GM21528 (cell line): ENCODE measurements at regions not wholly inside any gene's neighbourhood (a gene's known extent, or its start where the extent isn't known, plus 50 kb on each side); places are given as distances from the start of the nearest gene placed in this dataset.
"Not testable (repeated sequence)": the region's sequence is repeated elsewhere in the genome, so short reads cannot be mapped to it uniquely, and the experiment has no call there.

Source experiments
- ATAC-seq: cut with Tn5 transposase; IDR thresholded peaks from one replicate; pipeline ENCODE4 v1.9.1; 2021; ENCODE audit warnings: mild to moderate bottlenecking, moderate library complexity; ENCODE audit not compliant: unreplicated experiment, low FRiP score

GRCh38 chr2:56590611-56591010 lies 406.8 kb downstream of the CCDC85A start:
- ATAC-seq, result no peak

DNA sequence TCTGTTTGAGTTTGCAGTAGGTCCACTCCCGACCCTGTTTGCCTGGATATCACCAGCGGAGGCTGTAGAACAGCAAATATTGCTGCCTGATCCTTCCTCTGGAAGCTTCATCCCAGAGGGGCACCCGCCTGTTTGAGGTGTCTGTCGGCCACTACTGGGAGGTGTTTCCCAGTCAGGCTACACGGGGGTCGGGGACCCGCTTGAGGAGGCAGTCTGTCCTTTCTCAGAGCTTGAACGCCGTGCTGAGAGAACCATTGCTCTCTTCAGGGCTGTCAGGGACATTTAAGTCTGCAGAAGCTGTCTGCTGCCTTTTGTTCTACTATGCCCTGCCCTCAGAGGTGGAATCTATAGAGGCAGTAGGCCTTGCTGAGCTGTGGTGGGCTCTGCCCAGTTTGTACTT lies 422.3 kb downstream of the CCDC85A start:
- not testable (repeated sequence) for ATAC-seq

- ATAC-seq, result no peak
These were observed 429.5 kb downstream of the CCDC85A start for GRCh38 chr2:56613254-56613653.

DNA sequence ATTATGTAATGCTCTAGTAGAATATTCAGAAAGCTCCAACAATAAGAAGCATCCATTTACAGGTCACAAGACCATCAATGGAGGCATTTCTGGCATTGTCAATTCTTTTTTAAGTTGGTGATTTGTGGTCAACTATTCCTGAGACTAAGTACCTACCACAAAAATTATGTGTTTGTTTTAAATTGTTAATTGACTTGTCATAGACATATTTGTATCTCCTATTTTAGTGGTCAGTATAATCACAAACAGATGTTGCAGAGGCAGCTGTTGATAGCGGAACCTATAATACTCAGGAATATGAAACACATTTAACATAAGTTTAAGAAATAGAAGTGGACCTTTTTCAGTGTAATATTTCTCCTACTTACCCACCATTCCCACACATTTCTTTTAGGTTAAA lies 430.1 kb downstream of the CCDC85A start:
- ATAC-seq, result no peak

DNA sequence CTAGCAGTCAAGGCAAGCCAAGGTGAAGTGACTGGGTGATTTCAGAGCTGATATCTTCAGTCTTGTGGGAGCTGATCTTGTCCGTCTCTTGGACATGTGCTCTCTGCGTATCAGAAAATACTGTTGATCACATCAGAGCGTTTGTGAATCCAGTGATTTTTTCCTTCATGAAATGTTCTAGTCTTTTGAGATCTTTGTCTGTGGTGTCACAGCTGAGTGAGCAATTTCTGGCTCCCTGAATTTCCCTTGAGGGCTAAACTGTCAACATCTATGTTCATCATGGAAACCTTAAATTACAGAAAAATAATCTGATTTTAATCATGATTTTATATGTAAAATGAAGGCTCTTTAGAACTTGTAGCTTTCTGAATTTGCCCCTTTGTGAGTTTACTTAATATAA lies 432.0 kb downstream of the CCDC85A start:
- ATAC-seq, result no peak

GRCh38 chr2:56624181-56624580 lies 440.4 kb downstream of the CCDC85A start:
- no peak for ATAC-seq

DNA sequence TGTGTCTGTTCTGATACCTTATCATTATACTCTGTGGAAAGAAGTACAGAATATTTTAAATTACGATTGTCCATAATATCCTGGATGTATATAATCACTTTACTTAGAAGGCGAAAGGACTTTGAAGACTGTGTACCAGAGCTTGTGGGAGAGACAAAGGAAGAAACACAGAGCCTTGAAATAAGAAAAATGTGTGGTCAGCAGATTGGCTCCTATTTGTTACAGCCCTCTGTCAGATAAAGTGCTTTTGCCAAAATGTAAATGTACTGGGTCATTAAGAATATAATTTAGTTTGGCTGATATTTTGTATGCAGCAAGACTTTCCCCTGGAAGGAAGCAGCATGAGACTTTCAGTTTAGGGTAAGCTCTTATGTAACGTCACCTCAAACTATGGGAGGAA lies 443.1 kb downstream of the CCDC85A start:
- ATAC-seq, result no peak

- no peak for ATAC-seq
These were observed 446.5 kb downstream of the CCDC85A start for GRCh38 chr2:56630286-56630685.

- ATAC-seq, result no peak
These were observed 464.2 kb downstream of the CCDC85A start for GRCh38 chr2:56647997-56648396.

- ATAC-seq, result no peak
These were observed 465.0 kb downstream of the CCDC85A start for GRCh38 chr2:56648802-56649201.

DNA sequence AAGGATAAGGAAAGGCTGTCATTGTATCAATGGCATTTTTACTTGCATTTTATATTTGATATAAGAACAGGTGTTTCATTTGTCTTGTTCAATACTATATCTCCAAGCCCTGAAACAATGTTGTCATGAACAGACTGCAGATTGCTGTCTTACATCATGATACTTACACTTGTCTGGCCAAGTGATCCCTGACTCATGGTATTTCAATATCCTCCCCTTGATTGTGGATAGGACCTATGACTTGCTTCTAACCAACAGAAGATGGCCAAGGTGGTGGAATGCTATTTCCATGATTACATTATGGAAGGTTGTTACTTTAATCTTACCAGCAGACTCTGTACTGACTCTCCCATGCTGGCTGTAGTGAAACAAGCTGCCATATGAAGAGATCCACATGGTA lies 471.1 kb downstream of the CCDC85A start:
- no peak for ATAC-seq

DNA sequence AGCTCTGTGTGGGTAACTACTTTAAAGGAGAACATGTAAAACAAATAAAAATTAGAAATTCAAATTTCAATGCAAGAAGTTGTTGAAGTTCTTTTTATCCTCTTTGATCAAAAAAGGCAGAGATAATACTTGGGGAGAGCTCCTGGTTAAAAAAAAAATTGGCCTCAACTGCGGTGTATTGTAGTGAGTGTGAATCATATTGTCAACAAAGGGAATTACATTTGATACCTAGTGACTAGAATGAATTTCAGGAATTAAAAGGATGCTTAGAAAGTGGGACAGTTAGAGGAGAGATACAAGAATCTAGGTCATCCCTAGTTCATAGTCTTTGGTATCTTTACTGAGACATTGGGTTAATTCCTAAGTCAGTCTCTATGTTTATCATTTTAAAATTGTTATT lies 473.0 kb downstream of the CCDC85A start:
- ATAC-seq, result no peak

- ATAC-seq, result no peak
These were observed 483.0 kb downstream of the CCDC85A start for GRCh38 chr2:56666777-56667176.

GRCh38 chr2:56671973-56672569 lies 488.3 kb downstream of the CCDC85A start:
- ATAC-seq, result no peak

DNA sequence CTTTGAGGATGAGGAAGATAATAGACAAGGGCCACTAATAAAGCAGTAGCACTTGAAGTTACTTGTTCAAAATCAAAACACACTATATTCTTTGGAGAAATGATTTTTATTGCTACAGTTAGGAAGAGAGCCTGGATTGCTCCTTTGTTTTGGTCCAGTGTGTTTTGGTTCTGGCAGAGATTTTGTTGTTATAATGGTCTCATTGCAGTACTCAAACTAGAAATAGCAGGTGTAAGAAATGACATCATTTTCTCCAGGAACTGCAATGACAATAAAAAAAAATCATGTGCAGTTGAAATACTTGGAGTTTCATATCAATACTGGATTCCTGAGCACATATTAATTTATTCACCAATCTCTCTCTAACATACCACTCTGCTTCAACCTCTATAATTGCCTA lies 490.3 kb downstream of the CCDC85A start:
- no peak for ATAC-seq

- ATAC-seq, result no peak
These were observed 493.2 kb downstream of the CCDC85A start for GRCh38 chr2:56676966-56677365.

DNA sequence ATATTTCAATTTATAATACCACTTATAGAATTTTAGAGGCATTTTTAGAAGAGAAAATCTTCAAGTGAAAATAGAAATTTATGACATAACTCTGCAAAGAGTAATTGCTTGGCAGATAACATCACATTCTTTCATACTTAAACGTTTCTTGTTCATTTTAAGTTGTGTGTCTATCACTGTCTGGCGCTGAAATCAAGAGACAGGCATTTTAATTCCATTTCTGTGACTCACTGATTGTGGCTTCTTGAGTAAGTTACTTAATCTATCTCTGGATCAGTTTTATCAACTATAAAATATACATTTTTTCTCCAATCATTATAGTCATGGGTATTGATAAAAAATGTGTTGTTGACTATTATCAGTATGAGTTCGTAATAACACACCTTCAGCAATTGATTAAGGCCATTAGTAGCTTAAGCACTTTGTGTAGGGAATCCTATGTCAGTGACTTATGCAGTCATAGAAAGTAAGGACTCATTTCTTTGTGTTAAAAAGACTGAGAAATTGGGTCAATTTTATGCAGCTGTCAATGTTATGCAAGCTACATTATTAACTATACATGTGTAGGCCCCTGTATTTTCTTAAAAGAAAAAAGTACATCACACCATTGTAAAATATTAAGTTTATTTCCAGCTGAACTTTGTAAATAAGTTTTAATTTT lies 497.3 kb downstream of the CCDC85A start:
- ATAC-seq, result no peak

GRCh38 chr2:56681659-56682396 lies 498.0 kb downstream of the CCDC85A start:
- no peak for ATAC-seq

DNA sequence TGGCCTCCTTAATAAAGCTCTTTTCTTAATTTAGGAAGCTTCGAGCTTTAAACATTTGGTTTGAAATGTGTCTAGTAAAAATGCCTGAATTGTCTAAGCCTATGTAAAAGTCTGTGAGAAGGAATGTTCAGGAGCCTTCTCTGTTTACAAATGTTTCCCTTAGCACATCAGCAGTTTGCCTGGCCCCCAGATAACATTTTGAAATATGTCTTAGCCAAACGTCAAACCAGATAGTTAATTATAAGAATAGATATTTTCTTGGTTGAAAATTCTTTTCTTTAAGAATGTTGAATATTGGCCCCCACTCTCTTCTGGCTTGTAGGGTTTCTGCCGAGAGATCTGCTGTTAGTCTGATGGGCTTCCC lies 498.6 kb downstream of the CCDC85A start:
- ATAC-seq, result no peak

- no peak for ATAC-seq
These were observed 500.5 kb downstream of the CCDC85A start for GRCh38 chr2:56684327-56684726.

- no peak for ATAC-seq
These were observed 501.4 kb downstream of the CCDC85A start for GRCh38 chr2:56685205-56685604.

- no peak for ATAC-seq
These were observed 503.4 kb downstream of the CCDC85A start for GRCh38 chr2:56687169-56687568.
